Limb (tissue), 2 donors: ENCODE measurements at regions not wholly inside any gene's neighbourhood (a gene's known extent, or its start where the extent isn't known, plus 50 kb on each side); places are given as distances from the start of the nearest gene placed in this dataset.

Experiments used
- DNase-seq, 2 donors: peaks; one replicate each; pipeline ENCODE4 v3.0.0-alpha.2; 2016; ENCODE audit errors: extremely low spot score in 2 of 2

DNA sequence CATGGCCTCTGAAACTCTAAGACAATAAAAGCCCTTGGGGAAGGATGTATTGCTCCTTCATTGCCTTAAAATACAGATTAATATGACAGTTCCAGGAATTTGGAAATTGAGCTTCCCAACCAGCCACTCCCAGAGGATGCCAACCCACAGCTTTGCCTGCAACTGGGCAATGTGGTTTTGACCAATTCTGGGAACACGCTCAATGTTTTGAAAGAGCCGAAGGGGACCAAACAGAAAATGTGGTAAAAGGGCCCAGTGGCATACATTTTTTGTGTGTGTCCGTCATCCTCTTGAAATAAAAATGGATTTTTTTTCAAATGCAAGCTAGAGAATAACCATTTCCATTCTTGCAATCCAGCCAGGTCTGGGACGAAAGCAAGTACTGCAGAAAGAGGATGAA, 88.3 kb upstream of the PLEKHG7 start:
- DNase-seq = no peak

DNA sequence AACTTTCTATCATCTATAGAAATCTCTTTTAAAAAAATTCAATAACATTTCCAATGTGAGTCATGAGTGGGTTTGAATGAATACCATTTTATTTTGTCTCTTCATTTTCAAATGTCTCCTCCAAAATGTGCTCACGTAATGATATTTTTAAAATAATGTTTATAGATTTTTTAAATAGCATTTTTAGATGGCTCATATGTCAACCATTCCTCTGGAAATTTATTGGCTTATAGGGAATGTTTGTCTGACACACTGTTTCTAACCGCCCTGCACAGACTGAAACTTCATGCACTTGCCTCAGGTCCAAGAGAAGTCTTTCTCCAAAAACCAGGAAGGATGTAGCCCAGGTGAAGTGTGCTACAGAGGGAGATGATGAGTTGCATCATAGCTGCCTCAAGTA, 88.8 kb upstream of the PLEKHG7 start:
- DNase-seq = no peak

DNA sequence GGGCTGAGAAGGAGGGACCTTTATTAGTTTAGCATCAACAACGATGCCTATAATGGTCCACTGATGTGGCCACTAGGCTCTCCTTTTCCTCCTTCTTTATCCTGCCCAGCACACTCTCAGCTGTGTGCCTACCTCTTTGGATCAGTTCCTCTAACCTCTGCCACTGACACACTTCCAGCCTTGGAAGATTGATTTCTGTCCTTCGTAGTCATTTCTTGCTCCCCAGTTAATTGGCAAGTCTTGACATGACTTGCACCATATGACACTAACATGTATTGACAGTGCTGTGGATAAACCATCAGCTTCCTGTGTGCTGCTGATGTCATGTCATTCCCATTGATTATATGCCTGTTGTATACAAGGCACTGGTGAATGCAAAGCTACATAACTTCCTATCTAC, 90.2 kb upstream of the PLEKHG7 start:
- no peak for DNase-seq

DNA sequence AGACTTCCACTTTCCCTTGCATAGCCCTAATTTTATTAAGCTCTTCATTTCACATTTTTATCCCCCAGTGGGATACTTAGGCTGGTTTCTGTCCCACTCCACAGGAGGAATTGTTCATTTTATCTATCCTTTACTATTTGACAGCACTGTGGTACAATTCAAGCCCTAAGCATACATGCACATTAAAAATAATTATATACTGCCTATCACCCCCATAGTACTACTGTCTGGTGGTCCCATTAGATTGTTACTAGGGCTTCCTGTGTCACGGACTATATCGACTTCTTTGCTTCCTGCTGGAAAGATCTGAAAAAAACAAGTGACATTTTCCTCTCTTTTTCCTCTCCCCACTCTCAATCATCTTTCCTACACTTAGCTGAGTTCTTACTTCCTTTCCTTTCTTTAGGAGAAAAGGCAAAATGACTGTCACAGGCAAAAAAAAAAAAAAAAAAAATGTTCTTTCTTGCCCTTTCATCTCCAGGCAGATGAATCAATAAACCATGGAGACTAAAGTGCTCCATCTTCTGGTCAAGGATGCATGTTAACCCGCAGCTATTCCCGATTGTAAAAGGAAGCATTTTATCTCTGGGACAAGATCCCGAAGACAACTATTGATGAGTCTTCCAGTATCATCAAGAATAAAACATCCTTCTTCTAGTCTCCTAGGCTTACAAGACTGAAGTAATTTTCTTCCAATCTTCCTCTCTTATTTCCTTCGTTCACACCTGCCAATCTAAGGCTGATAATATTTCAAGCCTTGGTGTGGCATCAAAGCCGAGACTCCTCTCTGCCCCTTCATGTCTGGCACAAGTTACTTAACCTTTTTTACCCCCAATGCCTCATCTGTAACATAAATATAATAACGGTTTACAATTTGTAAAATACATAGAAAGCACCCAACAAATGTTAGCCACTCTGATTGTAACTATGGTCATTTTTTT, 94.4 kb upstream of the PLEKHG7 start:
- DNase-seq = peak in 1 of 2 donors; percentile 18

DNA sequence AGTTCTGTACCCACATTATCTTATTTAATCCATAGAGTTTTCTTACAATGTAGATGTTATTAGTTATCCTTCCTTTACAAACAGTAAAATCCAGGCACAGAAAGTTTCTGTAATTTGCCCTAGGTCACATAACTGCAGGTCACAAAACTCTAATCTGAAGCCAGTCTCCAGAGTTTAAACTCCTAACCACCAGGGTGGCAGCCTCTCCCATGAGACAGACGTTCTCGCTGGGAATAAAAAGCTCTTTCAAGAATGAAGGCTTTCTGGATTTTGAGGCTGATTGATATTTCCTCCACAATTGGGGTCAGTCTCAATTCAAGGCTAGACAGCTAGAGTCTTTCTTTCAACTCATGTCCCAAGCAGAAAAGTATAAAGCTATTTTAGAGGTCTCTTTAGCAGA, 95.8 kb upstream of the PLEKHG7 start:
- DNase-seq = no peak

DNA sequence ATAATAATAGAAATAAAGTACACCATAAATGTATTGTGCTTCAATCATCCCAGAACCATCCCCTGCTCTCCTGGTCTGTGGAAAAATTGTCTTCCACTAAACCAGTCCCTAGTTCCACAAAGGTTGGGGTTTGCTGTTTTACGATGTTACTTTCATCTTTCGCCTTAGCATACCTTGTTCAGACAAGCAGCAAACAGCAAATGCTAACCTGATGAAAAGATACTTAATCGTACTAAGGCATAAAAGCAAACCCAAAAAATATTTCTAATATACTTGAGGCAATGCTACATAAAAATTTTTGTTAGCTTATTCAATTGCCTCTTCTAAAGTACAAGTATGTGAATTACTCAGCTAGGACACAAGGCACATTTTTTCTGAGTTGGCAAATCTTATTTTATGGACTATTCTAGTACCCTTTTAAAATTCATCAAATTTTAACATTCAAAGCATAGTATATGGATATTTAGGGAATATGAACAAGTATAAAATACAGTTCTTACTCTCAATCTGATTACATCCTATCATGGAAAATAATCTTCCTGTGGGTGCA, 97.1 kb upstream of the PLEKHG7 start:
- DNase-seq = no peak

DNA sequence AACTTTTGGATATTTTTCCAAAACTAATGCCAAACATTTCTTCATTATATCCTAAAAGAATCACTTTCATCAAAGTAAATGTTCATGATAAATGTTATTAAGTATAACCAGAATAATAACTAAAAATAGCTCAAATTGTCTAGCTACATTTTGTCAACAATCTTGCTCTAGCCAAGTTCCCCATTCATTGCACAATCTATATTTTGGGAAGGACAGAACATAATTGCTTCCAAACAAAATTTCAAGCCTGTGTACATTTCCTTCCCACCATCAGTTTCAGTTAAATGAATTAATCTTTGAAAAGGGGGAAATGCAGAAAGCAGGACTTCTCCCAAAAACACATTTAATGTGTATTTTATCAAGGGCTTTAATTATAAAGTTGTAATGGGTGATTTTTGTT, 98.0 kb upstream of the PLEKHG7 start:
- no peak for DNase-seq

DNA sequence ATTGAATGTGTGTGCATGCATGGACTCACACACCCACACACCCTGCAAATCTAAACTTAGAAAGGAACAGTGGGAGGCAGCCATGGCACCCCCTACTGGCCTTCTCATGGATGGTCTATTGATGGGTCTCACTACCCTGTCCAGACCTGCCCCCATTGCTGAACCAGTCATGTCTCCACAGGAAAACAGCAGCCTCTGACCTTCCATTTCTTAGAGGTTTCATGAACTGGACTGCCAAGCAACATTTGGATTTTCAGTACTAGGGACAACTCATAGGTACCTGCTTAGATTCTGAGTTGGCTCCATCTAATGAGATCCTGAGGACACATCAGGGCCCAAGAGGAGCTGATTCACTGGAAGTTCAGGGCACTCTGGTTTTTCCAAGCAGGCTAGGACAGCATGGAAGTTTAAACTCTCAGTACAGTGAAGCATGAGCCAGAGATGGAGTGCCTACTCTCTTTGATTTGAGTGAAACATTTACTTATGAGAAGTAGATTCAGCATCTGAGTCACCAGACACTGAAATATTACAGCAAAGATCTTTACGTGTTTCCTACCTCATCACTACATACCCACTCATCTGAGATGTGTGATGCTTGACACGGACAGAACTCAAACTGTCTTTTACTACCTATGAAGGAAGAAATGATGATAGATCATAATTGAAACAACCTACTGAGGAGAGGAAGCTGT, 98.9 kb upstream of the PLEKHG7 start:
- no peak for DNase-seq

DNA sequence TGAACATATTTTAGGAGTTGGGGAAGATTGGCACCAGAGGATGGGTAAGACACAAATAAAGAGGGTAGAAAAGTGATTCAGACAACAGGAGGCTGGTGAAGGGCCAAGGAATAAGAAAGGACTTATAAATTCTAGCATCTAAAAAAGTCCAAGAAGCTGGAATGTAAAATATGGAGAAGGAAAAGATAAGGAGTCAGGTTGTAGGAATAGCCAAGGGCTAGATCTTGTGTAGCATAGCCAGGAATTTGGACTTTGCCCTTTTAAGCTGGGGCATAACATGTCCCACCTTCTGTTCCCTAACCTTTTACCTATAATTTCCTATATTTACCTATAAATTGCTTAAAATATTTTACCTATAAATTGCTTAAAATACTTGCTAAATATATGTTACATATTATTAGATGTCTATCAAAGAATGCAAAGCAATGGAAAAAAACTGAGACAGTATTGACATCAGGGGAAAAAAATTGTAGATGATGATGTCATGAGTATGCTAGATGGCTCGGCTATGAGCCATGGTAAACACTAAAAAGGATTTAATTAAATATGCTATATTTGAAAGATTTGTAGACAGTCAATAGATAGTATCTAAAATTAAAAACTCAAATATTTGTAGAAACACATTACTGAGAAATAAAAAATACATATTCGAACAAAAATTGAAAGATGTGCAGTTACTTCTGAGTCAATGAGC, 99.7 kb upstream of the PLEKHG7 start:
- DNase-seq = no peak

DNA sequence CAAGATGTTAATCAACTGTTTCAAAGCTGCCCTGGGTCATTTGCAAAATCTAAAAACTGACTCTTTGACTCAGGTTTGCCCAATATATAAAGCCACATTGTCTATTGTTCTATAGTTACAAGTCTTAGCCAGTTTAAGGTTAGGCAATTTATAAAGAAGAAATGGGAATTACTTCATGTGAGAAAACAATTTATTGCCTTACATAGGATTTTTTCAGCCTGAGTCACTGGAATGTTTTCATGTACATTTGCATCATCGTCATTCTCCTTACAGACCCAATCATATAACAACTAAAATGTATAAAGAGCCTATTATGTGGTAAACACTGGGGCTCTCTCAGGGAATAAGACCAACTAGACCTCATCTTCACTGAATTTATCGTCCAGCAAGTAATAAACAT, 100.3 kb upstream of the PLEKHG7 start:
- no peak for DNase-seq

DNA sequence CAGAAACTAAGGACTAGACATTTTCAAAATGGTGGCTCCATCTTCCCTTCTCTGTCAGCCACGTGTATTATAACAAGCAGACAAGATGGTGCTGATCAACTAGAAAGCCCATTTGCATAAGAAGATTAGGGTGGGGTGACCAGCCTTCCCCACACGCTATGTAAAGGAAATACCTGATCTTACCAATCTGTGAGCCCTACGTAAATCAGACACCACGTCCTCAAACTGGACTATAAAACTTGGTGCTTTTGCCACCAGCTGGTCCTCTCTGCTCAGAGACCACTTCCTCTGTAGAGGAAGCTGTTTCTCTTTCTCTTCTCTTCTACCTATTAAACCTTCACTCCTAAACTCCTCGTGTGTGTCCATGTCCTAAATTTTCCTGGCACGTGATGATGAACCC, 101.1 kb upstream of the PLEKHG7 start:
- no peak for DNase-seq

DNA sequence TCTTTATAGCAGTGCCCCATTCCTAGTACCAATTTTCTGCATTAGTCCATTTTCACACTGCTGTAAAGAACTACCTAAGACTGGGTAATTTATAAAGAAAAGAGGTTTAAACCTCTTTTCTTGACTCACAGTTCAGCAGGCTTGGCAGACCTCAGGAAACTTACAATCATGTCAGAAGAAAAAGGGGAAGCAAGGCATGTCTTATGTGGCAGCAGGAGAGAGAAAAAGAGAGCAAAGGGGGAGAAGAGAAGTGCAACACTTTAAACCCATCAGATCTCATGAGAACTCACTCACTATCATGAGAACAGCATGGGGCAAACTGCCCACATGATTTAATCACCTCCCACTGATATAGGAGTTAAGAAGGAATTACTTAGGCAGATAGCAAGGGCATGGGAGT, 101.6 kb upstream of the PLEKHG7 start:
- DNase-seq = no peak

DNA sequence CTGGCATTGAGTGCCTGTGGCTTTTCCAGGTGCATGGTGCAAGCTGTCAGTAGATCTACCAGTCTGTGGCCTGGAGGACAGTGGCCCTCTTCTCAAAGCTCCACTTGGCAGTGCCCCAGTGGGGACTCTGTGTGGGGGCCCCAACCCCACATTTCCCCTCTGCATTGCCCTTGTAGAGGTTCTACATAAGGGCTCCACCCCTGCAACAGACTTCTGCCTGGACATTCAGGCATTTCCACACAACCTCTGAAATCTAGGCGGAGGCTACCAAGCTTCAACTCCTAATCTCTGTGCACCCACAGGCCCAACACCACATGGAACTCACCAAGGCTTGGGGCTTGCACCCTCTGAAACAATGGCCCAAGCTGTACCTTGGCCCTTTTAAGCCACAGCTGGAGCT, 102.7 kb upstream of the PLEKHG7 start:
- DNase-seq = no peak

DNA sequence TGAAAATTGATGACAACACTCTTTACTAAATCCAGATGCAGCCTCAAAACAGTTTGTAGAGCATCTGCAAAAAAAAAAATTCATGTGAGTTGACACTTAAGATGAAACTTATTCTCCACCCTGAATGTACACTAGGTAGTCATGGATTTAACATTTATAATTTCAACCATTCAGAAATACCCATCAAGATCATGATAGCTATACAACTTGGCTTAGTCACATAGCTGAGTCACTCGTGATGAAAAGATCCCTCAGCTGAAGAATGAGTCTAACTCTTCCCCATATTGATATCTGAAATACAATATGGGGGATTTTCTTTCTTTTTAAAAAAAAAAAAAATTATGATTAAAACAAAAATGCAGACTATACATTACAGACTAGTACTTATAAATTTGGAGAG, 104.8 kb upstream of the PLEKHG7 start:
- no peak for DNase-seq

DNA sequence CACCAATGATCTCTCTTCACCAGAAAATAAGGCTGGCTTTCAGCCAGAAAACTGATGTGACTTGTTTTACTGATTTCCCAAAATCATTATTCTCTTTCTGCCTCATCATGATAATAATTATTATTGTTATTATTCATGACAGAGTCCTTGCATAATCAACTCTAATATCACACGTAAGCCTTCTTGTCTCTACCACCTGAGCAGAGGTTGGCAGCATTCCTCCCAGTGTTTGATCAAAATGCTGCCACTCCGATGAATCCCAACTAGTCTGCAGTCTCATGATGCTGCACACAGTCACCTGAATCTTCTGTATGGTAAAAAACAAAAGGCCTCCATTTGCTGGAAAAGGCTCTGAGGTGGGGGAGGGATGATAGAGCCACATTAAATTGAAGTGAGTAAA, 105.7 kb upstream of the PLEKHG7 start:
- no peak for DNase-seq

DNA sequence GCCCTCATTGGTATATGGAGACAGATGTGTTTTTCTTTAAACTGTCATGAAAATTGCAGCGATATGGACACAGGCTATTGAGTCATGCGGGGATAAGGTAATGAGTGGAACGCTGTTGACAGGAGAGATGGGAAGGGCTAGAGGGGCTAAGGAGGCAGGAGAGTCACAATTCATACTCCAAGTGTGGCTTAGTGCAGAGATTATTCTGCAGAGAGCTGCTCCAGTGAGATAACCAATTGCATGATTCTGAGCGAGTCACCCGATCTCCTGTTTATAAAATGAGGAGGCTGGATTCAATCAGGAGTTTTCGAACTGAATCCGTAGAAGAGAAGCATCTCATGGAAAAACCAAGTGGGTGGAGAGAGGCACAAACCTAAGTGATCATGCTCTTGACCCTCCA, 106.4 kb upstream of the PLEKHG7 start:
- DNase-seq = no peak

DNA sequence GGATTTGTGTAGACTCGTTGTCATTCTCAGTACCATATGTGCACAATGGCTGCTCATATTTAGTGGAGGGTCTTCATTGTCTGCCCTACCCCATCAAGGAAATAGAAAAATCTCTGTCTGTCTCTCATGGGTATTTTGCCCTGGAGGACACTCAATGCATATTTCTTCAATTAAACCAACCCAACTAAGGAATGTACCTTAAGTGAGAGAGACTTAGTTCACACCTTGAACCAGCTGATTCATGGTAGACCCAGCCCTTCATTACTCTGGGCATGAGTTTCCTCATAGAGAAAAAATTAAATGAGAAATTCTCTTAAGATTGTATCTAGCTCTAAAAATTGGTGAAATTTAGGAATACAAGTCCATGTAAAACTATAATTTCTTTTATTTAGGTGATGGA, 107.1 kb upstream of the PLEKHG7 start:
- DNase-seq = no peak

DNA sequence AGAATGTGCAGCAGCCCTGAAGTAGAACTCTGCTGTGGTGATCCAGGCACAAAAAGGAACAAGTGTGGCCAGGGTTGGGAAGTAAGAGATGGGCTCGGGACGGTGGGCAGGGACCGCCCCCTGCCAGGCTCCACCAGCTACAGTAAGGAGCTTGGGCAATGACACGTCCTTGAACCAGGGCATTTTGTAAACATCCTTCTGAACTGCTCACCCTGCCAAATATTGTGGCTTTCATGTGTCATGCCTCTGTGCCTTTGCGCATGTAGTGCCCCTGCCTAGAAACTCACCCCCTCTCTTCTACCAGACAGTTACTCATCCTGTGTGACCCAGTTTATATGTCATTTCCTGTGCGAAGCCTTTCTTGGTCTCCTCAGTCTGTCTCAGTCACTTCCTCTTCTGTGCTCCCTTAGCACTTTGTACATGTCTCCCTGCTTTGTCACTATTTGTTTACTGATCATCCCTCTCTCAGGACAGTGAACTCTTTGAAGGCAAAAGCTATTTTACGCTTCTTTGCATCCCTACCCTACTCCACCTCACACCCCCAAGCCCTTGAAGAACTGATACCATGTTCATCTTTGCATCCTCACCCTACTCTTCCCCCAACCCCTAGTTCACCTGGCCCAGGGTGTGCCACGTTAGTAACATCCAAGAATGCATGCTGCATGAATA, 108.9 kb upstream of the PLEKHG7 start:
- no peak for DNase-seq

DNA sequence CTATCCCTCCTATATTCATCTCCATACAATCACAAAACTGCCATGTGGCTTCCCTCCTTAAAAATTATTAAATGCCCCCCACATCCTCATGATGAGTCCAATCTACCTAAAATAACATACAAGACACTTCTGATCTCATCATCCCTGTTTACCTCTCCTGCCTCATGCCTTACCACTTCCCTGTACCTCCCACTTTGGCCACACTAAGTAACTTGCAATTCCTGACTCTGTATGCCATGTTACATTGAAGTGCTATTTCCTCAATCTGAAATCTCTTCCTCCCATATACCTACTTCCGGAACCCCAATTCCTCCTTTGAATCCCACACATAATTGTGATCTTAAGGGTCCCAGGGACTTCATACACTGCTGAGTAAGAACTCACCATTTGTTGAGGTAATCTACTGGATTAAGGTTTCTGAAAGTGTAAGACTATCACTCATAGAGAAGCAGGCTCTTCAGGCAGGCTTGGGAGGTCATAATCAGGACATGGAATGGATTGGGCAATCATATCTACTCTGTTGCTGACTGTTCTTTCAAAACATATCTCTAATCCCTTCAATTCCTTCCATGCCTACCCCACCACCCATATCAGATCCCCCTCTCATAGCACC, 117.6 kb upstream of the PLEKHG7 start:
- no peak for DNase-seq

DNA sequence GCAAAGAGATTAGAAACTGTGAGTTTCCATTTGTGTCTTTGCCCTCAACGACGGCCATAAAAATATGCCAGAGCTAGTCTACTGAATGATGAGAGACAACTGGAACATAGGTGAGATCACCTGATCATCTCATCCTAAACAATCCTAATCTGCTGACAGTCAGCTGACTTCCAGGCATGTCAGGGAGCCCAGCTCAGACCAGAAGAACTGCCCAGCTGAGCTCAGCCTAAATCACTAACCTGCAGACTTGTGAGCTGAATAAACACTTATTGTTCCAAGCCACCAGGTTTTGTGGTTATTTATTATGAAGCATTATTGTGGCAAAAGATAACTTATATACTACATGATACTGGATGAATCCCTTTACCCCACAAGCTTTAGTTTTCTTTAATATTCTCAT, 118.9 kb upstream of the PLEKHG7 start:
- DNase-seq = no peak

DNA sequence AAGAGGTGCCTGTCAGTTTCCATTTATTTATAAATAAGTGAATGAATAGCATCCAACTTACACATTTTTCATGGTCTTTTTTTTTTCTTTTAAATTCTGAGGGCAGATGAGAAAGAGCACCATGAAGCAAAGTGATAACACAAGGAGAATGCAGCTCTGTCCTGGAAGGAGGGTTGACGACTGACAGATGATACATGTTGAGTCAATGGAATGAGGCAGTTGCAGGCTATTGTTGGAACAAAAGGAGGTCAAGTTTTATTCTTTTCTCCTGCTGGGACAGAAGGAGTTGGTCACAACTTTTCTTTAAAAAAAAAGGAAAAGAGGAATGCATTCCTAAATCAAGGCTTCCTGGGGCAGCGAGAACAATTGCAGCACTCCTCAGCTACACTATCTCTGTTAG, 119.9 kb upstream of the PLEKHG7 start:
- no peak for DNase-seq
